ENCODE measurements at regions not wholly inside any gene's neighbourhood (a gene's known extent, or its start where the extent isn't known, plus 50 kb on each side); places are given as distances from the start of the nearest gene placed in this dataset.

DNA sequence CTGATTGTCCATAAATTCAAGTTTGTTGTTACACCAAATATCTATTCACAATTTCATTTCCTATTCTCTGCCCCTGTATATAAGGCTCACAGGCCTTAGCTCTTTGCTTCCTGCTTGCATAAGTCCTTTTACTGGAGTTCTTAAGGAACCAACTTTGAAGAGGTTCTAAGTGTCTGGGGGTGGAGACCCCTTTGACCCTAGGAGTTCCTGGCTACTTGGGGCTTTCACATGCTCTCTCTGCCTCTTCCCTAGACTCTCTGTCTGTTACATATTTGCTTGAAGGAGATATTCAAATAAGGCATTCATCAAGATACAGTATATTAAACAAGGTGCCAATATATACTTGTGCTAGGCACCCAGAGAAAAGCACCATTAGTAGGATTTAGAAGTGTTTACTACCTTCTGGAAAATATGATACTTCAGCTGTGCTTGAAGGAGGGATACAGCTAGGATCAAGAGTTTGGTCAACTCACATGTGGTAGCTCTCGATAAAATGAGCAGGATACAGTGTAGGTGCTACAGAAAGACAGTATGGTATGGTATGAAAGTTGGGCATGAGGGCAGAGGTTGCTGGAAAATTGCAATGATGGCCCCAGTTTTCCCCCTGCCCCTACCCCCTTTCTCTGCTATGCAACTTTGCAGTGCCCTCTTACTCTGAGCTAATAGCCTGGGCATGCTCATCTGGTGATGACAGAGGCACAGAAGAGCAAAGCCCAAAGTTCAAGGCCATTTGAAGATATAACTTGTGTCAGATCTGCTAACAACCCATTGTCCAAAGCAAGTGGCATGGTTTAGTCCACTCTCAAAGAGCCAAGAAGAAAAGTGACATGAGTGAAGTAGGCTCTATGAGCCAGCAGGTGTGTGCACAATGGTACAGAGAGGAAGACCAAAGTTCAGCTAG, 107.6 kb upstream of the CPEB2 start:
- TF ChIP-seq, protein P1, sequence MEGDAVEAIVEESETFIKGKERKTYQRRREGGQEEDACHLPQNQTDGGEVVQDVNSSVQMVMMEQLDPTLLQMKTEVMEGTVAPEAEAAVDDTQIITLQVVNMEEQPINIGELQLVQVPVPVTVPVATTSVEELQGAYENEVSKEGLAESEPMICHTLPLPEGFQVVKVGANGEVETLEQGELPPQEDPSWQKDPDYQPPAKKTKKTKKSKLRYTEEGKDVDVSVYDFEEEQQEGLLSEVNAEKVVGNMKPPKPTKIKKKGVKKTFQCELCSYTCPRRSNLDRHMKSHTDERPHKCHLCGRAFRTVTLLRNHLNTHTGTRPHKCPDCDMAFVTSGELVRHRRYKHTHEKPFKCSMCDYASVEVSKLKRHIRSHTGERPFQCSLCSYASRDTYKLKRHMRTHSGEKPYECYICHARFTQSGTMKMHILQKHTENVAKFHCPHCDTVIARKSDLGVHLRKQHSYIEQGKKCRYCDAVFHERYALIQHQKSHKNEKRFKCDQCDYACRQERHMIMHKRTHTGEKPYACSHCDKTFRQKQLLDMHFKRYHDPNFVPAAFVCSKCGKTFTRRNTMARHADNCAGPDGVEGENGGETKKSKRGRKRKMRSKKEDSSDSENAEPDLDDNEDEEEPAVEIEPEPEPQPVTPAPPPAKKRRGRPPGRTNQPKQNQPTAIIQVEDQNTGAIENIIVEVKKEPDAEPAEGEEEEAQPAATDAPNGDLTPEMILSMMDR (IDR thresholded peaks at IDR 0.05) = no peak
- TF ChIP-seq POLR2AphosphoS5 (IDR thresholded peaks at IDR 0.05) (no peak), POLR2A (IDR thresholded peaks at IDR 0.05) (no peak)
